ENCODE measurements at regions not wholly inside any gene's neighbourhood (a gene's known extent, or its start where the extent isn't known, plus 50 kb on each side); places are given as distances from the start of the nearest gene placed in this dataset.
A peak's percentile ranks its signal among the peaks of the same experiment; 100 is the strongest.
"Not testable (repeated sequence)": the region's sequence is repeated elsewhere in the genome, so short reads cannot be mapped to it uniquely, and the experiment has no call there.

- Mint-ChIP-seq H3K27ac (no peak overlapping the region), H3K9me3 (no peaks in the 10 kb centered on the region), H3K4me1 (peaks cover 7% of the 10 kb centered on the region), H3K4me3 (no peak overlapping the region), H3K27me3 (peaks cover 24% of the 10 kb centered on the region)
- DNase-seq (no peak), ATAC-seq (no peak)
Measured at GRCh38 chr6:166703149-166703710, 76.2 kb upstream of the RPS6KA2 start.

DNA sequence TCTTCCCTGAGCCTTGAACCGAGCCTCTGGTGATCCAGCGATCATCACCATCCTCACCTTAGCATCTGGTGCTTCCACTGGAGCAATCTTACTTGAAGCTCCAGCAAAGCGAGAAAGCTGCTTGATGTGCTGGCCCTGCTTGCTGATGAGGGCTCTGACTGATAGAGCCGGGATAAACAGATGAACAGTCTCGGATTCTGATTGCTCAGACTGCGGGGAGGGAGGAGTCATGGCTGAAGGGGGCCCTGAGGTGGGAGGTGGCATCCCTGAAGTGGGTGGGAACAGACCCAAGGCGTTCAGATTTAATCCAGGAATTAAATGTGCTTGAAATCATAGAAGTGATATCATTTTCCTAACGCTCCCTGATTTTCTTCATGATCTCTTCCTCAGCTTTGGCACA is 74.4 kb upstream of the RPS6KA2 start:
- not testable (repeated sequence) for H3K27ac Mint-ChIP-seq, H3K9me3 Mint-ChIP-seq, H3K4me3 Mint-ChIP-seq, ATAC-seq, DNase-seq, H3K4me1 Mint-ChIP-seq
- peaks cover 13% of the 10 kb centered on the region for H3K27me3 Mint-ChIP-seq

GRCh38 chr6:166700871-166701270 is 73.8 kb upstream of the RPS6KA2 start:
- H3K9me3 Mint-ChIP-seq, ATAC-seq, DNase-seq, H3K4me3 Mint-ChIP-seq, H3K4me1 Mint-ChIP-seq, H3K27ac Mint-ChIP-seq: not testable (repeated sequence)
- peaks cover 13% of the 10 kb centered on the region for H3K27me3 Mint-ChIP-seq

- no peaks in the 10 kb centered on the region for H3K9me3 Mint-ChIP-seq
- H3K4me3 Mint-ChIP-seq, result no peak overlapping the region
- H3K27me3 Mint-ChIP-seq, result no peaks in the 10 kb centered on the region
- no peak overlapping the region for H3K27ac Mint-ChIP-seq
- H3K4me1 Mint-ChIP-seq, result no peaks in the 10 kb centered on the region
- no peak for ATAC-seq
- no peak for DNase-seq
Measured at GRCh38 chr6:166697113-166697512, 70.1 kb upstream of the RPS6KA2 start.

DNA sequence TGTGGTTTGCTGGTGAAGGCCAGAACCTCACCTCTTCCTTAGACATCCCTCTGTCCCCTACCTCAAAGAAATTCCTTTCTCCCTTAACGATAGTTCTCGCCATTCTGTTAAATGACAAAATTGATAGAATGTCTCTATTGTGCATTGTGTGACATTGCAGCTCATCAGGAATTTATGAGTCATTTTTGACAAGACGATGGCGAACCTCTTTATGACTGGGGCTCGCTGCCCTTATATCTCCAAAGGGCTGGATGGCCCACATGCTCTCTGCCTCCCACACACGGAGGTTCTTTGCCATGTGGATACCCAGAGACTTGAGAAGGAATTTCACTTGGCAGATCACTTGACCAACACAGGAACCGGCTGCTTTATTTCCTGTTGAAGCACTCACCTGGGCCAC is 66.8 kb upstream of the RPS6KA2 start:
- no peak overlapping the region for H3K27ac Mint-ChIP-seq
- H3K4me1 Mint-ChIP-seq, result no peaks in the 10 kb centered on the region
- H3K9me3 Mint-ChIP-seq, result no peaks in the 10 kb centered on the region
- ATAC-seq (no peak), DNase-seq (no peak)
- H3K27me3 Mint-ChIP-seq, result no peaks in the 10 kb centered on the region
- H3K4me3 Mint-ChIP-seq, result no peak overlapping the region

DNA sequence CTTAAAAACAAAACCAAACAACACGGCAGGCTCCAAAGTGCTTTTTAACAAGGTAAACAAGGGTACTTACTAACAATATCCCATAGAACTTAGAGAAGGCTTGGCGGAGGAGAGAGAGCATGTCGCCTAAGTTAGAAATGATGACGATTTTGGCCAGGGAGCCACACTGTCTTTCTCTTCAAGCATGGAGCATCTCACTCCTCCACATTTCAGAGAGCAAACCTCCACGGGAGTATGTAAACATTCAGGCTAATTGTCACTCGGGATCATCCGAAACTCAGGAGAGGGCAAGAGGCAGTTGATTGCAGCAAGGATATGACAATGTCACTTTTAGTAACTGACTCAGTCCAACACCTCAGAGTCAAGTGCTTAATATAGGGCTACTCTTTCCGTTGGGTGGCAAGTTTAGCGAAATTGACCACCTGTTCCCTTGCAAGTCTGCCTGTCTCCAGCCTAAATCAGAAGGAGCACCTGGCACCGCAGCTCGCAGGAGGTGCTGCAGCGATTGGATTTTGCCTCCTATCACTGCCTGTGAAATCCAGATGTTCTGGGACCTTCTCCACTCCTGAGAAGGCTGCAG is 65.8 kb upstream of the RPS6KA2 start:
- Mint-ChIP-seq H3K27me3 (no peaks in the 10 kb centered on the region), H3K27ac (no peak overlapping the region), H3K9me3 (no peaks in the 10 kb centered on the region), H3K4me1 (no peaks in the 10 kb centered on the region), H3K4me3 (no peak overlapping the region)
- no peak for ATAC-seq
- no peak for DNase-seq

- ATAC-seq, result no peak
- no peak overlapping the region for H3K4me3 Mint-ChIP-seq
- no peaks in the 10 kb centered on the region for H3K27me3 Mint-ChIP-seq
- no peaks in the 10 kb centered on the region for H3K9me3 Mint-ChIP-seq
- no peak overlapping the region for H3K27ac Mint-ChIP-seq
- no peak for DNase-seq
- H3K4me1 Mint-ChIP-seq, result no peaks in the 10 kb centered on the region
Measured at GRCh38 chr6:166691746-166692145, 64.7 kb upstream of the RPS6KA2 start.

DNA sequence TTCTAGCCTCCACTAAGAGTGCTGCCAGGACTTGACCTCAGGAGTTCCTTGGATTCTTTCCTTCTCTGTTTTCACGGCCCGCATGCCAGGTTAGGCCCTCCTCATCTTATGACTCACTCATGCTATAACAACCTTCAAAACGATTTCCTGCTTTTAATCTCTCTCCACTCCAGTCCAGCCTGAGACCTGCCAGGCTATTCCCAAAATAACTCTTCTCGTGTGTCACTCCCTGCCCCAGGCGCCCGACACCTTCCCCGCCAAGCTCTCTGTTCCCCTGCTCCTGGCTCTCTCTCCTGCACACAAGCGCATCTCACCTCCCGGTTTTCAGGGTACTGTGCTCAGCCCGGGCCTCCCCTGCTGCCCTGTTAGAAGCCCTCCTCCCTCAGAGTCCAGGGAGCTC is 64.1 kb upstream of the RPS6KA2 start:
- Mint-ChIP-seq H3K4me1 (no peaks in the 10 kb centered on the region), H3K9me3 (no peaks in the 10 kb centered on the region), H3K27ac (peak overlapping the region in 1 of 2 donors; percentile 36), H3K4me3 (no peak overlapping the region), H3K27me3 (no peaks in the 10 kb centered on the region)
- DNase-seq (no peak), ATAC-seq (no peak)

GRCh38 chr6:166689687-166690086 is 62.6 kb upstream of the RPS6KA2 start:
- H3K4me3 Mint-ChIP-seq, result no peak overlapping the region
- no peak overlapping the region for H3K27ac Mint-ChIP-seq
- ATAC-seq, result no peak
- no peaks in the 10 kb centered on the region for H3K4me1 Mint-ChIP-seq
- H3K9me3 Mint-ChIP-seq, result no peaks in the 10 kb centered on the region
- no peaks in the 10 kb centered on the region for H3K27me3 Mint-ChIP-seq
- no peak for DNase-seq

DNA sequence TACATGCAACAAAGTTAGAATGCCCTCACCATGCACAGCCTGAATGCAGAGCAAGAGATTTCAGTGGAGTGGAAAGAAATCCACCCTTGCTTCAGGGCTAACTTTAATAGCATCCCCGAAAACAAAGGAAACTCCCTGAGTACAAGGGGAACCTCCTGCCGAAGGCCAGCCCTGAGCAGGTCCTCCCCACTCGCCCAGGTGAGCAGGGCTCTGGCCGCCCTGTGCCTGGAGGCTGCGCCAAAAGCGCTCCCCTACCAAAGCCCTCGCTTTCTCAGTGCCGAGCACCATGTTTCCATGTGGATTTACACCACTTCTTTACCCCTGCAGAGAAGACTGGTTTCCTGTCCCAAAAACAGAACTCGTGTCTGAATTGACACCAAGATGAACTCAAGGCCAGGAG is 61.9 kb upstream of the RPS6KA2 start:
- no peak overlapping the region for H3K27ac Mint-ChIP-seq
- no peaks in the 10 kb centered on the region for H3K4me1 Mint-ChIP-seq
- H3K9me3 Mint-ChIP-seq, result no peaks in the 10 kb centered on the region
- H3K4me3 Mint-ChIP-seq, result no peak overlapping the region
- DNase-seq, result no peak
- no peaks in the 10 kb centered on the region for H3K27me3 Mint-ChIP-seq
- ATAC-seq, result no peak

DNA sequence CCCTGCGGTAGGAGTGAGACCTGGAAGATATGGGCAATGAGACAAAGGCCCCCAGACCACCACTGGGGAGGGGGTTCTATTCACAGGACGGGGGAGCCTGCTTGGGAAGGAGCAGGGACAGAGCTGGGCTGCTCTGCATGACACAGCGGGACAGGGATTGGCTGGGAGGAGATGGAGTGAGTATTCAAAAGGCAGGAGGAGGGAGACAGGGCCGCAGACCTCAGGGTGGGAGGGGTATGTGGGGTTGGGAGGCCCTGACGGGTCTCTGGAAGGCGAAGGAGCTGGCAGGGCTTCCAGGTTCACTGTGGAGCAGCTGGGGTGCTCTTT is 60.8 kb upstream of the RPS6KA2 start:
- no peak for DNase-seq
- no peak for ATAC-seq
- H3K4me1 Mint-ChIP-seq, result no peaks in the 10 kb centered on the region
- H3K4me3 Mint-ChIP-seq, result no peak overlapping the region
- no peaks in the 10 kb centered on the region for H3K27me3 Mint-ChIP-seq
- no peaks in the 10 kb centered on the region for H3K9me3 Mint-ChIP-seq
- H3K27ac Mint-ChIP-seq, result peak overlapping the region in 1 of 2 donors; percentile 80

GRCh38 chr6:166687070-166687878 is 60.2 kb upstream of the RPS6KA2 start:
- no peaks in the 10 kb centered on the region for H3K9me3 Mint-ChIP-seq
- H3K4me1 Mint-ChIP-seq, result no peaks in the 10 kb centered on the region
- H3K4me3 Mint-ChIP-seq, result no peak overlapping the region
- ATAC-seq, result no peak
- peak overlapping the region in 1 of 2 donors; percentile 80 for H3K27ac Mint-ChIP-seq
- DNase-seq, result no peak
- no peaks in the 10 kb centered on the region for H3K27me3 Mint-ChIP-seq

GRCh38 chr6:166686317-166686716 is 59.3 kb upstream of the RPS6KA2 start:
- no peak for ATAC-seq
- no peak overlapping the region for H3K4me3 Mint-ChIP-seq

GRCh38 chr6:166684866-166685265 is 57.8 kb upstream of the RPS6KA2 start:
- Mint-ChIP-seq H3K27me3 (no peaks in the 10 kb centered on the region), H3K4me1 (no peaks in the 10 kb centered on the region), H3K9me3 (no peaks in the 10 kb centered on the region), H3K27ac (peak overlapping the region in 1 of 2 donors; percentile 46), H3K4me3 (no peak overlapping the region)
- DNase-seq (no peak), ATAC-seq (no peak)

More at GRCh38 chr6:166686317-166686716, 59.3 kb upstream of the RPS6KA2 start:
- H3K27me3 Mint-ChIP-seq, result no peaks in the 10 kb centered on the region
- DNase-seq, result no peak
- H3K27ac Mint-ChIP-seq, result no peak overlapping the region
- H3K4me1 Mint-ChIP-seq, result no peaks in the 10 kb centered on the region
- H3K9me3 Mint-ChIP-seq, result no peaks in the 10 kb centered on the region

DNA sequence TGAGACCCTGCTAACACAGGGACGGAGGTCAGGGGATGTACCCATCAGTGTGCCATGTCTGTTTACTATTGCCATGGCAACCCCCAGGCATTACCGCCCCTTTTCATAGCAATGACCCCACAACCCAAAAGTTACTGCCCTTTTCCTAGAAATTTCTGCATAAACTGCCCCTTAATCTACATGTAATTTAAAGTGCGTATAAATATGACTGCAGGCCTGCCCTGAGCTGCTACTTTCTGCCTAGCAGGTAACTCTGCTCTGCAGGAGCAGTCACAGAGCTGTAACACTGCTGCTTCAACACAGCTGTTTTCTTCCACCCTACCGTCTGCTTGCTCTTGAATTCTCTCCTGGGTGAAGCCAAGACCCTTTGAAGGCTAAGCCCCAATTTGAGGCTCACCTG is 57.1 kb upstream of the RPS6KA2 start:
- DNase-seq (no peak), ATAC-seq (no peak)
- H3K9me3 Mint-ChIP-seq, result no peaks in the 10 kb centered on the region
- no peak overlapping the region for H3K4me3 Mint-ChIP-seq
- H3K27me3 Mint-ChIP-seq, result no peaks in the 10 kb centered on the region
- no peak overlapping the region for H3K27ac Mint-ChIP-seq
- no peaks in the 10 kb centered on the region for H3K4me1 Mint-ChIP-seq

- peaks cover 2% of the 10 kb centered on the region for H3K27me3 Mint-ChIP-seq
- no peak overlapping the region for H3K27ac Mint-ChIP-seq
- no peak overlapping the region for H3K4me3 Mint-ChIP-seq
- no peak for DNase-seq
- ATAC-seq, result no peak
- H3K4me1 Mint-ChIP-seq, result no peaks in the 10 kb centered on the region
- H3K9me3 Mint-ChIP-seq, result no peaks in the 10 kb centered on the region
Measured at GRCh38 chr6:166683477-166683876, 56.4 kb upstream of the RPS6KA2 start.

All from stimulated activated naive CD8-positive, alpha-beta T cell treated with anti-CD3 and anti-CD28 coated beads, Interleukin-15, amount 100 ng/mL, for 72 hours (primary cell).